ENCODE measurements at regions not wholly inside any gene's neighbourhood (a gene's known extent, or its start where the extent isn't known, plus 50 kb on each side); places are given as distances from the start of the nearest gene placed in this dataset.
"Not testable (repeated sequence)": the region's sequence is repeated elsewhere in the genome, so short reads cannot be mapped to it uniquely, and the experiment has no call there.

DNA sequence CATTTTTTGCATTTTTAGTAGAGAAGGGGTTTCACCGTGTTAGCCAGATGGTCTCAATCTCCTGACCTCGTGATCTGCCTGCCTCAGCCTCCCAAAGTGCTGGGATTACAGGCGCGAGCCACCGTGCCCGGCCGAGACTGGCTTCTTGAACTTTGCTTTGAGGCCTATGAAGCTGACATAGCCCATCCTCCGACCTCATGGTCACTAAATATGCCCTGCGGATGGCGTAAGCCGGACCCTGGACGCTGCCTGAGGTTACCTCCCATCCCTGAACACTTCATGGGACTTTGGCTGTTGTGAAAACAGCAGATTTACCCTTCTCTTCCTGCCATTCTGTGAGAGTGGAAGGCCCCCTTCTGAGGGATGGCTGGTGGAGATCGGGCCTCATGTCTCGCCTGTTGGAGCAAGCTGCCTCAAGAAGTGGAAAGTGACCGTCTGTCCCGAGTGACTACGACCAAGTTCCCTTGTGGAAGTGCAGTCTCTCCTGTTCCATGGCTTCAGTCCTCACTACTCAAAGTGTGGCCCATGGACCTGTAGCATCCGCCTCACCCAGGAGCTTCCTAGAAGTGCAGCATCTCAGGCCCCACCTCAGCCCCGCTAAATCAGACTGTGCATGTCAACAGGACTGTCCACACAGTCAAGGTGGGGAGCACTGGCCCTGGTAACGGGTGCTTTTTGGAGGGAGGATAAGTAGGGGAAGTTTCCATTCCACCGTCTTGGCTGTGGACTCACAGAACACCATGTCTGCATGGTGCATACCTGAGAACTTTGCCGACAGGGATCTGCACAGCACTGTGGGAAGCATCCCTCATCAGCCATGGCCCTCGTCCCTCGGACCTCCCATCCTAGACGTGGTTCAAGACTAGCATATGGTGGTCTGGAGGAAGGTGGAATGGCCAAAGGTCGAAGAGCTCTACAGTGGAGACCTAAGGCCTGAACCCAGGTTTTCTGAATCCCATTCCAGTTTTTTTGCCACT is 210.5 kb upstream of the SHH start:
- DNase-seq = no peak

DNA sequence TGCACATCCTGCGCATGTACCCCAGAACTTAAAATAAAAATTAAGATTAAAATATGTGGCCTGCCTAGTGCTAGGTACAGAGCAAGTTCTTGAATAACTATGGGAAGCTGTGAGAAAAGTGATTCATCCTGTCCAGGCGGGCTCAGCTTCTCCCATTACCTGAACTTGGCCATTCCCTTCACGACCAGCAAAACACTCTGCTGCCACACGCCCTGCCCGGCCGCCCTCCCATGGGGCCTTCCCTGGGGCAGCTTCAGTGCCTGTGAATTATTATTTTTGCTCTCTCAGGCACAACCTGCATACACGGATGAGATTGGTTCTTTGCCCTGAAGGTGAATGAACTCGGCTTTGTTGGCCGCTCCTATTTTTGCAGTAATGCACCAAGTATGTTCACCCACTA is 209.2 kb upstream of the SHH start:
- DNase-seq = no peak

DNA sequence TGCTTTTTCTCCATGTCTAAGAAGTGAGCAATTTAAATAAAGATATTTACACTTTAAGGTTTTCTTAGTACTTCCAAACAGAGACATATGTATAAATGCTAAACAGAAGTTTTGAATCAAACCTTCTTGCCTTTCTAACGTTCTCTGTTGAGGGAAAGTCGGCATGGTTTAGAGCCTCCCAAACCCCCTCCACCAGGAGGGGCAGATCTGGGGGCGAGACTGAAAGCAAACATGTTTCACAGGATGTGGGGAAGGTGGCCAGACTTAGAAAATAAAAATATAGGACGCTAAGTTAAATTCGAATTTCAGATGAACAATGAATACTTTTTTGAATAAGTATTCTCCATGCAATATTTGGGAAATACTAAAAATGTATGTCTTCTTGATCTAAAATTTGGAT is 208.3 kb upstream of the SHH start:
- DNase-seq = no peak

DNA sequence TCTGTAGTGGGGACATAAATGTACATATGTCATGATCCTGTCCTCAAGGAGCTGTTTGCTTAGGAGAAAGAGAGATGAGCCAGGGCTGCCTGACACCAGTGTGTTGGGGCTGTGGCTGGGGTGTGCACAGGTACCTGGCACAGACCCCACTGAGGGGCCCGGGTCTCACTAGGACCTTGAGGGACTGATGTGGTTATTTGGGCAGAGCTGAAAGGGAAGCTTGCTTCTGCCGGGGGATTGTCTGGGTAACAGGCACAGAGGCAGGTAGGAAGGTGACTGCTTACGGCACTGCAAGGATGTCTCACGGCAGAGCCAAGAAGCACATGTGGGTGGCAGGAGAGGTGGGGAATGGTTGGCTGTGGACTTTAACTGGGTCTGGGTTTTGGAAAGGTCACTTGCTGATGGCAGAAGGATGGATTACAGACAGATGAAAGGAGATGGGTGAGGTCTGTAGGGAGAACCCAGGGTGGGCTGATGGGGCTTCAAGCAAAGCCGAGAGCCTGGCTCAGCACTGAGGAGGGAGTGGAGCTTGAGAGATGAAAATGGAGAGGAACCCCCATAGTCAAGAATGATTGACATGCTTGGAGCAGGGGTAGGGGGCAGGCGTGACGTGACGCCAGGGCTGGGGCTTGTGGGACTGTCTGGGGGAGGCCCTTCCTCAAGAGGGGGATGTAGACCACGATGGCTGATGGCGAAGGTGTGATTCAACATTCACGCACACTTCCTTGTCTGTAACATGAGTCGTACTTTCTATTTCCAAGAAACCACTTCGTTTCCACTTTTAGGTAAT is 207.7 kb upstream of the SHH start:
- DNase-seq = no peak

DNA sequence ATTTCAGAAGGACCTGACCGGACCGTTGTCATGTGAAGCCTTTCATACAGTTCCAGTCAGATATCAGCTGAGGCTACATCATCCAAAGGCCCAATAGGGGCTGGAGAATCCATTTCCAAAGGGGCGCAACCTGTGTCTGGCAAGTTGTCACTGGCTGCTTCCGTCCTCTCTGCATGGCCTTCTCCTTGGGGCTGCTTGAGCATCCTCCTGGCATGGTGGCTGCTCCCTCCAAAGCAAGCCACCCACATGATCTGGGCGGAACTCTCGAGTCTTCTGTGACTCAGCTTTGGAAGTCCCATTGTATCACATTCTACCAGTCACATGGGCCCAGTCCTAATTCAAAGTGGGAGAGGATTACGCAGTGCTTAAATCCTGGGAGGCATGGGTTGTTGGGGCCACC is 207.0 kb upstream of the SHH start:
- no peak for DNase-seq

DNA sequence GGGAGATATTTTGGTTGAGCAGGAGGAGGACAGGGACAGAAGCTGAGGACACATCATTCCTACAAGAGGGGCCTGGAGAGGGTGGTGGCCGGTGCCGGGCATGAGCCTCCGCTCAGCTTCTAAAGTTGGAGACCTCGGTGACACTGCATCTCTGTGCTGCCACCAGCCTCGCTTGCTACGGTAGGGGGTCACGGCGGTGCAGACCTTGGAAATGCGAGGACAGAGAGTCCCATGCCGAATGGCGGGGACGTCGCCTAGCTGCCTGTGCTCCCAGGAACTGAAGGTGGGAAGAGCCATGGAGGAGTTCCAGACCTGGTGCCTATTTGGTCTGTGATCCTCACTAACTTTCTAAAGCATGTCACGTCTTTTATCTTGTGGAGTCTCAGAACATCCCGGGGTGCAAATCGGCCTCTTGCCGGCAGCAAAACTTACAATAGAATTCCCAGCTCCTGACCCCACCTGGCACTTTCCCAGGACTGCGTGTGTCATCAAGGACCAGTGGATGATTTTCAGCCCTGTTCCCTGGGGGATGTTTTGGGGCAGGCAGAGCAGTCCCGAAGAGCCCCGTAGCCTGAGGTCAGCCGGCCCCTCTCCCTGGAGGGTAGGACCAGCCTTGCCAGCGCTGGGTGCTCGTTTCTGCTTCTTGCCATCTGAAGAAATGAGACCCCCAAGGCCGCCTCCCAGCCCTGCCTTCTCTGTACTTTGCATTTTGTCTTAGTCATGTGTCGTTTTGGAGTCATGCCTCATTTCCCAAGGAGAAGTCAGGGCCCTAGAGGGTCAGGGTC is 205.8 kb upstream of the SHH start:
- no peak for DNase-seq

DNA sequence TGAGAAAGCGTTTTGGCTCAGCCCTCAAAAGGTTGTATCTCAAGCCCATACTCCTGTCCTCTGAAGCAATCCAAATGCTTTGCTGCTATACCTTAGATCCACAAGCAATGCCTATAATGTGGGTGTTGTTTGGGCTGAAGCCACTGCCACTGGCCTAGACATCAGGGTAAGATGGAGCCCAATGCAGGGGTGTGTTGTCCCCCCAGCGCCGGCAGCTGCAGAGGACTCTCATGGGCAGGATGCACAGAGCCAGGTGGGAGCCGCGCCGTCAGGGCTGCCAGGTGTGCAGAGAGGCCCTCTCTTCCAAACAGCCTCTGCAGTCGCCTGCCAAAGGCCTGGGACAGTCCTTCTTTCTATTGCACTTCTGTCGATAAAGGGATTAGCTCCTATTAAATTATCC is 205.2 kb upstream of the SHH start:
- DNase-seq = no peak

DNA sequence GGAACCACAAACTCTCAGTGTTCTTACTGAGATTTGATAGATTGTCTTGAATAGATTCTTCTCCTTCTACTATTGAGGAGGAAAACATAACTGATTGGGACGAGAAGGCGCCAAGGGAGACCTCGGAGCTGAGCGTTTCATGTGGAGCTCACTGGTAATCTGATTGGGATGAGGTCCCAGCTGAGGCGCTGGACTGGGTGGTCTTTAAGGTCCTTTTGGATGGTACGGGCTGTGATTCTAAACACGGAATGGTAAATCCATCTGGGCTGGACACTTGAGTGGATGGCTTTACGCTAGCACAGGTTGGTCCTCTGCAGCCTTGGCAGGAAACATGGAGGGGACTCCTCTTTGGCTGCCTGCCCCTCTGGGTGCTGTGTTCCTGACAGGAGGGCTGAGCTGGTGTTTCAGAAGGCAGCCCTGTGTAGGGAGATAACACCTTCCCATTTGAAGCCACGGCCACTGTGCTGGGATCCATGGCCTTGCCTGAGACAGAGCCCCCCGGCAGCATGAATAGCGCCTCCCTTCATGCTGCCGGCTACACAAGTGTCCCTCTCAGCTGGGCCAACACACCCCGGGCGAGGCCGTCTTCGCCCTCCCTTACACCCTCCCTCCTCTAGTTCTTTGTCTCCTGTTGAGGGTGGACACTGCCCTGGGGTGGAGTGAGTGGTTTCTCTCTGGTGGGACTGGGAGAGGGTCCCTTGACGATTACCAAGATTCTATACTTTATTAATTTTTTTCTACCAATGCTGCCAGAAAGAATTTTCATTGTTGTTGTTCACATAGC is 203.2 kb upstream of the SHH start:
- no peak for DNase-seq

DNA sequence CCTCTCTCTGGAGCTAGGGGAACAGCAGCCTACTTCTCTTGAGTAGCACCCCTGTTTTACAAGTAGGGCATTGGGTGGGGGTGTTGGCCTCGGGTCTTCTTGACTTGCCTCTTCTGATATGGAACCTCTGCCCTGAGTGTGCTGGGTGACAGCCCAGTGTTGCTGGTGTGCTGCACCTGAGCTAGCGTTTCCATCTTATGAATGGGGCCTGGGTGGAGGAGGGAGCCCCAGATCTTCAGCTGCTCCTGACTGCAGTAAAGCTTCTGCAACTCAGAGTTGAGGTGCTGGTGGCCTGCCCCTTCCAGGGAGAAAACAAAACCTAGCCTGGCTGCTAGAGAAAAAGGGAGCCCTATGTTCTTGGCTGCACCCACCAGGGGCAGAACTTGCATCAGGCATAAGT is 202.5 kb upstream of the SHH start:
- no peak for DNase-seq

DNA sequence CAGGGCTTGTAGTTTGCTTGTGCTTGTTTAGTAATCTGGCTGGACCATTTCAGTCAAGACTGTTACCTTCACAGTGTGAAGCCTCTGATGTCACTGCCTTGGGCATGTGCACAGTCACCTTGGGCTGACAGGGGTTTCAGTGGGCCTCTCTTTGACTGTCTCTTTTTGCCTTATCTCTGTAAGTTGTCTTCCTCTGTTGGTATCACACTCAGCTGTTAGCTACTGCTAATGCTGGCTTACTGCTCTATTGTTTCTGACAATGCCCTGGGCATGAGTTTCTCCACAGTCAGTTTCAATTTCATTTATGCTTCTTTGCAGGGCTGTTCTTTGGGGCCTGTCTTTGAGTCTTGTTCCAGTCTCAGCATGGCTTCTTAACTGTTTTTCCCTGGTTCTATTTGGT is 201.9 kb upstream of the SHH start:
- DNase-seq = no peak

DNA sequence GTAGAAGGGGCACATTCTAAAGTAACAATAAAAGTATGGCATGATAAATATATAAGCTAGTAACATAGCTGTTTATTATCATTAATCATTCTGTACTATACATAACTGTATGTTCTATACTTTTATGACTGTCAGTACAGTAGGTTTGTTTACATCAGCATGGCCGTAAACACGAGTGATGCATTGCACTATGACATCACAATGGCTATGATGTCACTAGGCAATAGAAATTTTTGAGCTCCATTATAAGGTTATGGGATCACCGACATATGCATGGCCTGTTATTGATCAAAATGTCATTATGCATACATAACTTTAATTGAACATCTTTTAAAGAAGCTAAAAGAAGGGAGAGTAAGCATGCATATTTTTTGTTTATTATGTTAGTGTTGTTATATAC is 200.1 kb upstream of the SHH start:
- no peak for DNase-seq

DNA sequence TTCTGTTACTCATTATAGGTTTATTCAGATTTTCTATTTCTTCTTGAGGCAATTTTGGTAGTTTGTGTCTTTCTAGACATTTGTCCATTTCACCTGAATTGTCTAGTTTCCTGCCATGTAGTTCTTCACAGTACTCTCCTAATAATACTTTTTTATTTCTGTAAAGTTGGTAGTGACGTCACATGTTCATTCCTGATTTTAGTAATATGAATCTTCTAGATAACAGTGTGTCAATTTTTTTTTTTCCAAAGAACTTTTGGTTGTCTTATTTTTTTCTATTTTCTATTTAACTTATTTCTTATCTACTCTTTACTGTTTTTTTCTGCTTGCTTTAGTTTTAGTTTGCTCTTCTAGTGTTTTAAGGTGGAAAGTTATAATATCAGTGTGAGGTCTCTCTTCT is 197.3 kb upstream of the SHH start:
- DNase-seq = no peak

DNA sequence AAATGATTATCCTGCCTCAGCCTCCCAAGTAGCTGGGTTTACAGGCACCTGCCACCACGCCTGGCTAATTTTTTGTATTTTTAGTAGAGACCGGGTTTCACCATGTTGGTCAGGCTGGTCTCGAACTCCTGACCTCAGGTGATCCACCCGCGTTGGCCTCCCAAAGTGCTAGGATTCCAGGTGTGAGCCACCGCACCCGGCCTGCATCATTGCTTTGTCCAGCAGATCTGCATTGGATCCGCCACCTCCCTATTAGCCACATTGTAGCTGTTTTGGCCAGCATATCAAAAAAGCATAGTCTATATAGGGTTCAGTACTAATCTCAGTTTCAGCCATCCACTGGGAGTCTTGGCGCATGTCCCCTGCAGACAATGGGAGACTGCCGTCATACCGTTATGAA is 194.6 kb upstream of the SHH start:
- DNase-seq = not testable (repeated sequence)

DNA sequence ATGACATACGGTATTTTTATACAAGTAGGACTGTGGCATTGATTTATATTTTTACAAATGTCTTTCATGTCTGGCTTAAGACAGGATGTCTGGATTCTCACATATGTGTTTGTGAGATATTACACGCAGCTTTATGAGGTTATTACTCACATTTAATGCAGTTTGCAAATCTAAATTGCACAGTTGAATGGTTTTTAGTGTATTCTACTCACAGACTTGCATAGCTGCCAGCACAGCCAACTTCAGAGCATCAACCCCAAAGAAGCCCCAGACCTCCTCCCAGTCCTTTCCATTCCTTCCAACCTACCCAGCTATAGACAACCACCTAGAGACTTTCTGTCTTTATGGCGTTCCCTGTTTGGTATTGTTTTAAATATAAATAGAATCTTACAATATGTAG is 193.8 kb upstream of the SHH start:
- DNase-seq = no peak

DNA sequence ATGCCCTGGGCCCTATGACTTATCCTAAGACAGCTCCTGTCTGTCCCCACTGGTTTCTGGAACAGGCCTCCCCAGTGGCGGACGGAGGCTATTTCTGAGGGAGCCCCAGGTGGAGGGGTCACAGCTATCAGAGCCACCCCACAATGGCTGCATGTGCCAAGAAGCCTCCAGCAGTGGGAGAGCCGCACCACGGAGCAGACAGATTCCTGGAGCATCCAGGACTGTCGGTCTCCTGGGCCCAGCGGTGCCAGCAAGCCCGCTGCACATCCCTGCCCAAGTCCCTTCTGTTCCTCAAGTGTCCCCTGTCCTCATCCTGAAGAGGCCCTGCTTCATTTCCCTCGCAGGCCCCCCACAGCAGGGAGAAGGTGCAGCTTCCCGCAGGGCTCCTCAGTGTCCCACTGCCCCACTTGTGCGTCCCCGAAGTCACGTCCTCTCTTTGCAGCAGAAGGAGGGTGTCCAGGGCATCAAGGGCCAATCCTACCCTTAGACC is 193.0 kb upstream of the SHH start:
- DNase-seq = no peak

DNA sequence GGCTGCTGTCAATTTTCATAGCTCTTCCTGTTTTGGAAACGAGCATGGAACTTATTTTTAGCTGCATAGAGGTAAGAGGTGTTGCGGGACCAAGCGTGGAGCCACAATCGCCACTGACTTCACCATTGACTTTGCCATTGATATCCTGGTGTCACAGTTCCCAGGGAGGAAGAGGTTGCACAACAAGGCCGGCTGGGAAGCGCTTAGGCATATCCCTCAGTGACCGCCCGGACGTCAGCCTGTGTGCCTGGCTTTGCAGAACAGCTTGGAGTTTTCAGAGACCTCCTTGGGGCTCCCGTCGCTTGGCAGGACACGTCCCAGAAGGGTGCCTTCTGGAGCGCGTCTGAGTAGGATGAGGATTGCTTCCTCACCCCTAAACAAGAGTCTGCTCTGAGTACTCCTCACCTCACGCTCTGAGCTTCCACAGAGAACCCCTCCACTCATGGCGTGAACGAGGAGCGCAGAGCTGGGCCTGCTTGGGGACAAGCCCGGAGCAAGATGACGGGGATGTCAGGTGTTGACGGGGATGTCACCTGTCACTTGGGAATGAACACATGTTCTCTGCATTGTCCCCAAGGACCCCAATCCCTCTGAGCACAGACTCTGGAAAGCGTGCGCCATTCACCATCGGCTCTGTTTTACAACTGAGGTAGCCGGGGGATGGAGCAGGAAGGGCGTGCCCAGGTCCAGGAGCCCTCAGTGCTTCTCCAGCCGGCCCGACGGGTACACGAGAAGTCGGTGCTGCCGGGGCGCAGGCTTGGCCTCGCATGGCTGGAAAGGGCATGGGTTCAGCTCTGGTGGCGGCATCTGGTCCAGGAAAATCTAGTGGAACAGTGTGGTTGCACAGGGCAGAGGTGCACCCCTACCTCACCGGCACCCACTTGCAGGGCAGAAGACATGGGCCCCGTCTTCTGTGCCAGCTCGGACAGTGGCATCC is 192.3 kb upstream of the SHH start:
- no peak for DNase-seq

DNA sequence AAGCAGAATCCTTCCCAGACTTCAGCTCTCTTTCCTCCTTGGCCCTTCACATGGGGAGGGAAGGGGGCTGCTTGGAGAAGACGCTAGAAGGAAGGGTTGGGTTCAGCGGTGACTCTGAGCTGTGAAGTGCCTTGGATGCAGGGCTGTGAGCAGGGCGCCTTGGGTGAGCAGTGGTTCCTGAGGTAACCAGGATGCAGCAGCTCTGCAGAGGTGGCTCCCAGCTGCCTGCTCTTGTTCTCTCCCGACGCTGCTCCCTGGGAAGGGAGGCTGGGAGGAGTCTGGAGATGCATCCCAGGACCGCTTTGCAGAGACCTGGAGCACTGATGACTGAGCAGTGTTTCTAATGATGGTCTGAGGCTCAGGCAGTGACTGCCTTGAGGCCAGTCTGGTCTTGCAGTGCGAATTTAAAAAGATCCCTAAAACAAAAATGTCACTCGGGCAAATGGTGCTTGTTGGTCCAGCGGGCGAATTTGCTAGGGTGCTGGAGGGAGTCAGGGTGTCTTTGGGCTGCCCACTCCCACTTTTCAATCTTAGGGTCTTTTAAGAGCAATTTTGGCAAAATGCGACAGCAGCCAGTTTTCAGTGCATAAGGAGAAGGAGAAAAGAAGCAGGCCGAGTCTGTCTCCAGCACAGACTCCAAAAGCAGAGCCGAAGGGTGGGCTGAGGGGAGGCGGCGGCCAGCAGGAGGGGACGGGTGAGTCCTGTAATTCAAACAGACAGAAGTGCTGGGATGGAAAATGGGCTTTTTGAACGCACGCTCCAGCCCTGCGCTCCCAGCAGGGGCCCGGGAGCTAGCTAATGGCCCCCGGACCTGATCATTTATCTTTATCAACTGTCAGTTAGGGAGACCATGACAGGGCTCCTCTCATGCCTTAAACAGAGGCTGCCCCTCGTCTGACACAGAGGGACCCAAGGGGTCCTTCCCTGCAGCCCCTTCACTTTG is 191.2 kb upstream of the SHH start:
- no peak for DNase-seq

DNA sequence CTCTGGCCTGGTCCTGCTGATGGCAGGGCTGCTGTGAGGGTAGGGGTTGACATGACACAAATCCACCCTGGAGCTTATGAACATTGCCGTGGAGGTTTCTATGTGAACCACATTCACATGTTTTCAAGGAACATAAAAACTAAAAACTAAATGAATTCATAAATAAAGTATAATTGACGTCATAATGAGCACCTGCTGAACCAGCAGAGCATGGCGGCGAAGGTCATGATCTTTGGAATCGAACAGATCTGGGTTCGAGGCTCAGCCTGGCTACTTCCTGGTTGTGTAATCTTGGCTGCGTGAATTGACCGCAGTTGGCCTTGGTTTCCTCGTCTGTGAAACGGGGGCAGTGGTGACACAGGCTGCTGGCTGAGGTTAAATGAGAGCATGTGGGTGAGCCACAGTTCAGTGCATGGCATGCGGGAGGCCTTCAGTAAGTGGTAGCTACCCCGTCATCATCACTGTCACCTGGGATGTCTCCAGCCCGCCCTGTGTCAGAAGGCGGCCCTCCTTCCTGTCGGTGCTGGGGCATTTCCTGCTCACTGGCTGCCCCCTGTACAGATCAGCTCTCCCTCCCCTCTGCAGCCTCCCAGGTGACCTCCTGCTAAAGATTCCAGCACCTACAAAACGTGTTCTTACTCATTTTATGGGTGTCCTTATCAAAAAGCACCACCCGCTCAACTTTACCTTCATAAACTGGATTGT is 190.3 kb upstream of the SHH start:
- no peak for DNase-seq

DNA sequence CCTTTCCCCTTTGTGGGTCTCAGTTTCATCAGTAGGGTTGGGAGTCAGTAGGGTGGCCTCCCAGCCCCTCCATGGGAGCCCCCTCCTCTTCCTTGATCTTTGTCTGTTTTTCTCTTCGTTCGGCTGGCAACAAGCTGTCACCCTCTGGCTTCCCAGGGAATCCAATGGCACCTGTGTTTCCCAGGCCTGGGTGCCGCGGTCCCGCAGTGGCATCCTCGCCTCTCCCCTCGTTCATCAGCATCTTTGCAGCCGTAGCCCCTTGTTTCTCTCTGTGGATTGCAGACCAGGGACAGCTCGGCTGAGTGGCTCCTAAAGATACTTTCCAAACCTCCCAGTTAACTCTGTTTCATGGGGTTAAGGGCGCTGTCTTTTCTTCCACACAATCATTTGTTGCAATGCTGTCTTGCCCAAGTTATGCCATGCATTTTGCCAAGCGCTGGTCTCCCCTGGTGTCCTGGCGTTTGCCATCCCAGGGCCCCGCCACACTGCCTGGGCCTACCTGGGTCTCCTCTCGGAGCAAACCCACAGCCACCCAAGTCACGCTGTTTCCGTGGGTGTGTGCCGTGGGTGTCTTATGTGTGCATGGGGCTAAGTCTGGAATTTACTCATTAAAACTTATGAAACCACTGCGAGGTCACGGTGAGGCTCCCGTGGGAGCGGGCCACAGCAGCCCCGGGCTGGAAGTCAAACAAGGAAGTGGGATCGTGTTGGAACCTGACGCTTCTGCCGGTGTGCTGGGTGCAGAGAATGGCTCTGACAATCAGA is 189.4 kb upstream of the SHH start:
- no peak for DNase-seq

Data from NCI-H524 treated with DMSO at 0.1 percent for 48 hours (cell line).